Mammary epithelial cell (primary cell): ENCODE measurements at regions not wholly inside any gene's neighbourhood (a gene's known extent, or its start where the extent isn't known, plus 50 kb on each side); places are given as distances from the start of the nearest gene placed in this dataset.

Source experiments
- CTCF ChIP-seq, 2 donors: IDR thresholded peaks in 1 of 2; conservative IDR thresholded peaks in 1 of 2; 2 replicates each; pipeline ENCODE4 v1.5.1; 2011 to 2012; ENCODE audit warnings: inconsistent platforms in 2 of 2, low read length in 2 of 2, mild to moderate bottlenecking in 2 of 2, control low read depth in 1 of 2, low read depth in 1 of 2; ENCODE audit not compliant: insufficient read depth in 1 of 2; ENCODE audit errors: extremely low read depth in 1 of 2
- EZH2 ChIP-seq: IDR thresholded peaks from 2 replicates; pipeline ENCODE4 v1.6.1; 2012; ENCODE audit warnings: low read length, inconsistent platforms, borderline replicate concordance

GRCh38 chr4:133802359-133803140 lies 399.0 kb downstream of the PABPC4L start:
- TF ChIP-seq CTCF (conservative IDR thresholded peaks at IDR 0.05 in 1 of 2, IDR thresholded peaks at IDR 0.05 in 1 of 2; ENCODE audit: extremely low read depth in 1 of 2, insufficient read depth in 1 of 2, low read depth in 1 of 2, low read length in 2 of 2) (no peak), EZH2 (no peak)
